B cell (primary cell): ENCODE measurements at regions not wholly inside any gene's neighbourhood (a gene's known extent, or its start where the extent isn't known, plus 50 kb on each side); places are given as distances from the start of the nearest gene placed in this dataset.

Experiments used
- ATAC-seq: fragments of 200-7000 bp; cut with Tn5 transposase; one replicate; pipeline ENCODE4 v1.10.0; 2021; ENCODE audit warnings: low read depth, mild to moderate bottlenecking, moderate number of reproducible peaks, moderate library complexity
- CTCF ChIA-PET: fragments of 350-600 bp; sonication (Branson Sonifier 250); formaldehyde crosslinking; loops from one replicate; lab custom pipeline; 2021; ENCODE audit warnings: antibody characterized with exemption, inconsistent platforms; lab: Charles Lee
- POLR2A ChIA-PET: fragments of 350-600 bp; sonication (Branson Sonifier 250); formaldehyde crosslinking; loops from one replicate; lab custom pipeline; 2021; ENCODE audit warnings: antibody characterized with exemption; lab: Charles Lee
- DNase-seq: peaks from one replicate; pipeline ENCODE4 v3.0.0; 2013
- H2AFZ ChIP-seq: 2 replicates; pipeline ENCODE4 v1.6.1; 2012; ENCODE audit warnings: mild to moderate bottlenecking, low read depth, low read length; ENCODE audit not compliant: insufficient read depth, poor library complexity, severe bottlenecking
- H3K27ac ChIP-seq, 2 donors: 1 replicate in 1 of 2; 2 replicates in 1 of 2; pipeline ENCODE4 v1.5.1; 2012 to 2013; ENCODE audit warnings: low read length in 2 of 2, mild to moderate bottlenecking in 2 of 2, moderate library complexity in 1 of 2
- H3K27me3 ChIP-seq, 4 experiments: fragments of 200-600 bp in 1 of 4; sonication (generic) in 1 of 4; replicated peaks in 1 of 4; 1 replicate in 2 of 4; 2 replicates in 2 of 4; pipeline versions ENCODE4 v1.6.1 to v1.7.0; 2013 to 2016; ENCODE audit warnings: low read length in 3 of 4, mild to moderate bottlenecking in 2 of 4, mixed read lengths in 1 of 4, moderate library complexity in 1 of 4; ENCODE audit not compliant: insufficient read depth in 4 of 4, control insufficient read depth in 3 of 4; ENCODE audit errors: control extremely low read depth in 1 of 4
- H3K36me3 ChIP-seq, 2 experiments: replicated peaks in 1 of 2; 1 replicate in 1 of 2; 2 replicates in 1 of 2; pipeline versions ENCODE4 v1.6.1 to v1.7.1; 2013; ENCODE audit warnings: low read length in 1 of 2; ENCODE audit not compliant: insufficient read depth in 2 of 2, control insufficient read depth in 1 of 2; ENCODE audit errors: control extremely low read depth in 1 of 2, extremely low read depth in 1 of 2
- H3K4me1 ChIP-seq, 2 donors: fragments of 200-600 bp in 1 of 2; sonication (generic) in 1 of 2; 1 replicate in 1 of 2; 2 replicates in 1 of 2; pipeline versions ENCODE4 v1.5.1 to v1.6.1; 2013 to 2017; ENCODE audit warnings: low read length in 2 of 2; ENCODE audit not compliant: control insufficient read depth in 2 of 2, insufficient read depth in 2 of 2
- H3K4me2 ChIP-seq: replicated peaks from 2 replicates; pipeline ENCODE3; 2012; ENCODE audit warnings: mild to moderate bottlenecking, low read depth, low read length; ENCODE audit not compliant: poor library complexity, severe bottlenecking
- H3K4me3 ChIP-seq, 5 experiments: fragments of 200-600 bp in 1 of 5; sonication (generic) in 1 of 5; 1 replicate in 3 of 5; 2 replicates in 2 of 5; pipeline versions ENCODE4 v1.5.1 to v1.7.0; 2011 to 2016; ENCODE audit warnings: low read length in 4 of 5, mild to moderate bottlenecking in 4 of 5, low read depth in 2 of 5, control low read depth in 1 of 5, moderate library complexity in 1 of 5; ENCODE audit not compliant: insufficient read depth in 1 of 5; ENCODE audit errors: control extremely low read depth in 1 of 5, extremely low read depth in 1 of 5
- H3K79me2 ChIP-seq: fragments of 200-600 bp; sonication (generic); one replicate; pipeline ENCODE4 v1.6.0; 2016; ENCODE audit warnings: low read length; ENCODE audit not compliant: control insufficient read depth, insufficient read depth
- H3K9ac ChIP-seq: fragments of 200-600 bp; sonication (generic); 2 replicates; pipeline ENCODE4 v1.6.1; 2017; ENCODE audit warnings: mild to moderate bottlenecking, low read length, moderate library complexity
- H3K9me3 ChIP-seq, 3 donors: one replicate each; pipeline versions ENCODE4 v1.6.1 to v1.7.1; 2013; ENCODE audit warnings: low read length in 2 of 3; ENCODE audit not compliant: control insufficient read depth in 2 of 3, insufficient read depth in 1 of 3; ENCODE audit errors: control extremely low read depth in 1 of 3
- H4K20me1 ChIP-seq: 2 replicates; pipeline ENCODE4 v1.6.0; 2012; ENCODE audit warnings: mild to moderate bottlenecking, low read length; ENCODE audit not compliant: insufficient read depth, control insufficient read depth, poor library complexity, severe bottlenecking
- H3K27ac Mint-ChIP-seq: one replicate; pipeline ENCODE4 v1.8.0; 2021; ENCODE audit warnings: mixed read lengths
- H3K27me3 Mint-ChIP-seq: one replicate; pipeline ENCODE4 v1.8.0; 2021; ENCODE audit warnings: mixed read lengths
- H3K4me1 Mint-ChIP-seq: one replicate; pipeline ENCODE4 v1.8.0; 2021; ENCODE audit warnings: mixed read lengths
- H3K4me3 Mint-ChIP-seq: one replicate; pipeline ENCODE4 v1.8.0; 2021; ENCODE audit warnings: mixed read lengths
- H3K9me3 Mint-ChIP-seq: one replicate; pipeline ENCODE4 v1.8.0; 2022; ENCODE audit warnings: mixed read lengths; ENCODE audit not compliant: insufficient read depth
- EZH2 ChIP-seq: IDR thresholded peaks from 2 replicates; pipeline ENCODE4 v1.6.1; 2012; ENCODE audit warnings: borderline replicate concordance, low read depth, mild to moderate bottlenecking, moderate library complexity, low read length; ENCODE audit not compliant: insufficient read depth, poor library complexity, severe bottlenecking
- WGBS: methylation state at CpG from one replicate; pipeline ENCODE4 v1.1.5; 2013; ENCODE audit warnings: missing lambda C conversion rate; ENCODE audit not compliant: insufficient coverage; 5-methylcytosine and 5-hydroxymethylcytosine counted together
- intact Hi-C: fragments of 100-400 bp; cut with micrococcal nuclease; formaldehyde crosslinking; loops from one replicate; pipeline ENCODE4 v1.10.0; 2022
- TF ChIP-seq, protein P1 (sequence below): fragments of 200-600 bp; IDR thresholded peaks from one replicate; pipeline ENCODE4 v1.8.0; 2022; ENCODE audit warnings: antibody characterized with exemption, mild to moderate bottlenecking

DNA sequence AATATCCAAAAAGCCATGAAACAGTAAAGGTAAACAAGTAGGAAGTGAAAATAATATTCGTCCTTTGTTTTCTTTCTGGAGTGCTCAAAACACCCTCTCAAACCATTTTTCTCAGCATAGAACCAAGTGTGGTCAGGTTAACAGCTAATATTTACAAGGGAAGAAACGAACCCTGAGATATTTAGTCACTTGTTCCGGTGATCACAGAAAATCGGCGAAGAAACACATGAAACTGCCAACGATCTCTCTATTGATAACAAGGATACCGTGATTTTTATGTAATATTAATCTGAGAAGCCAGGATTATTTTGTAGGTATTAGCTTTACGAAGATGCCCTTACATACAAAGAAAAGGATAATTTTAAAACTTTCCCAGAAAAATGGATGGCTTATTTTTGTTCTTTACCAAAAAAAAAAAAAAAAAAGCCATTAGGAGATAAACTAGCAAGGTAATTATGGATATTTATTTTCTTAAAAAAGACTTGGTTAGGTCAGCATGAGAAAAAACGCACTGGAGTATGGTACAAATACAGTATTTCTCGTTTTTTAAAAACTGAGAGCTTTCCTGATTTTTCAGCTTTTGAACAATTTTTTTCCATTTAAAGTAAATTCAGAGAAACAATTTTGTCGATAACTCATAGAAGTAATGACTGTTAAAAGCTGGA lies 107.3 kb upstream of the HNRNPU start:
- intact Hi-C loops: loop anchor here (1.0 to 5.0 kb wide), 6 partner anchors 51 to 519 kb away; partner anchors contain the start of genes CATSPERE and COX20
- no peak for DNase-seq
- POLR2A ChIA-PET: interaction anchor here (0.6 to 4.2 kb wide), 11 partner anchors 27 to 1519 kb away, joined by 3 to 105 read pairs (median 7); partner anchors contain the start of genes ADSS2, COX20 and HNRNPU
- Histone ChIP-seq H3K79me2 (peaks cover 2% of the 10 kb centered on the region), H3K4me2 (peak overlapping the region; percentile 84), H3K4me3 (peak overlapping the region; percentile 79 to 98 (median 83)), H3K4me1 (peaks cover 8 to 13% of the 10 kb centered on the region in 2 donors), H3K9ac (peak overlapping the region; percentile 99), H3K27me3 (no peaks in the 10 kb centered on the region), H3K9me3 (no peaks in the 10 kb centered on the region), H2AFZ (peak overlapping the region; percentile 87), H3K27ac (peak overlapping the region; percentile 98 to 99), H3K36me3 (no peaks in the 10 kb centered on the region), H4K20me1 (no peaks in the 10 kb centered on the region)
- no CpG with 5 or more reads among the region's 11 CpGs for WGBS
- TF ChIP-seq EZH2: no peak
- TF ChIP-seq, protein P1, sequence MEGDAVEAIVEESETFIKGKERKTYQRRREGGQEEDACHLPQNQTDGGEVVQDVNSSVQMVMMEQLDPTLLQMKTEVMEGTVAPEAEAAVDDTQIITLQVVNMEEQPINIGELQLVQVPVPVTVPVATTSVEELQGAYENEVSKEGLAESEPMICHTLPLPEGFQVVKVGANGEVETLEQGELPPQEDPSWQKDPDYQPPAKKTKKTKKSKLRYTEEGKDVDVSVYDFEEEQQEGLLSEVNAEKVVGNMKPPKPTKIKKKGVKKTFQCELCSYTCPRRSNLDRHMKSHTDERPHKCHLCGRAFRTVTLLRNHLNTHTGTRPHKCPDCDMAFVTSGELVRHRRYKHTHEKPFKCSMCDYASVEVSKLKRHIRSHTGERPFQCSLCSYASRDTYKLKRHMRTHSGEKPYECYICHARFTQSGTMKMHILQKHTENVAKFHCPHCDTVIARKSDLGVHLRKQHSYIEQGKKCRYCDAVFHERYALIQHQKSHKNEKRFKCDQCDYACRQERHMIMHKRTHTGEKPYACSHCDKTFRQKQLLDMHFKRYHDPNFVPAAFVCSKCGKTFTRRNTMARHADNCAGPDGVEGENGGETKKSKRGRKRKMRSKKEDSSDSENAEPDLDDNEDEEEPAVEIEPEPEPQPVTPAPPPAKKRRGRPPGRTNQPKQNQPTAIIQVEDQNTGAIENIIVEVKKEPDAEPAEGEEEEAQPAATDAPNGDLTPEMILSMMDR: no peak
- CTCF ChIA-PET: interaction anchor here (1.0 to 1.8 kb wide), 8 partner anchors 31 to 170 kb away, joined by 3 to 15 read pairs (median 6); partner anchors contain the start of genes COX20 and HNRNPU
- Mint-ChIP-seq H3K4me3 (peak overlapping the region; percentile 95), H3K27me3 (no peaks in the 10 kb centered on the region), H3K4me1 (peaks cover 17% of the 10 kb centered on the region), H3K27ac (peak overlapping the region; percentile 99), H3K9me3 (no peaks in the 10 kb centered on the region)
- no peak for ATAC-seq
